GM18873 (cell line): ENCODE measurements at regions not wholly inside any gene's neighbourhood (a gene's known extent, or its start where the extent isn't known, plus 50 kb on each side); places are given as distances from the start of the nearest gene placed in this dataset.
"Not testable (repeated sequence)": the region's sequence is repeated elsewhere in the genome, so short reads cannot be mapped to it uniquely, and the experiment has no call there.

Experiments
- ATAC-seq: cut with Tn5 transposase; IDR thresholded peaks from one replicate; pipeline ENCODE4 v1.9.1; 2021; ENCODE audit warnings: mild to moderate bottlenecking, moderate library complexity, moderate number of reproducible peaks; ENCODE audit not compliant: unreplicated experiment, low FRiP score

- no peak for ATAC-seq
Observed at GRCh38 chr2:40043641-40044040, 264.6 kb upstream of the THUMPD2 start.

GRCh38 chr2:40043191-40043590, 264.1 kb upstream of the THUMPD2 start:
- ATAC-seq = no peak

GRCh38 chr2:40041422-40042382, 262.6 kb upstream of the THUMPD2 start:
- ATAC-seq = no peak

- no peak for ATAC-seq
Observed at GRCh38 chr2:40039549-40039948, 260.5 kb upstream of the THUMPD2 start.

- ATAC-seq = no peak
Observed at GRCh38 chr2:40038646-40039045, 259.6 kb upstream of the THUMPD2 start.

- ATAC-seq = no peak
Observed at GRCh38 chr2:40037303-40037702, 258.2 kb upstream of the THUMPD2 start.

- no peak for ATAC-seq
Observed at GRCh38 chr2:40036241-40036640, 257.2 kb upstream of the THUMPD2 start.

GRCh38 chr2:40034801-40035200, 255.7 kb upstream of the THUMPD2 start:
- ATAC-seq = no peak

- no peak for ATAC-seq
Observed at GRCh38 chr2:40034198-40034597, 255.1 kb upstream of the THUMPD2 start.

GRCh38 chr2:40033781-40034180, 254.7 kb upstream of the THUMPD2 start:
- no peak for ATAC-seq

GRCh38 chr2:40032650-40033319, 253.7 kb upstream of the THUMPD2 start:
- ATAC-seq = no peak

- ATAC-seq = no peak
Observed at GRCh38 chr2:40030456-40030975, 251.5 kb upstream of the THUMPD2 start.

- ATAC-seq = no peak
Observed at GRCh38 chr2:40028792-40029488, 249.9 kb upstream of the THUMPD2 start.

- ATAC-seq = no peak
Observed at GRCh38 chr2:40027968-40028367, 248.9 kb upstream of the THUMPD2 start.

GRCh38 chr2:40025276-40025675, 246.2 kb upstream of the THUMPD2 start:
- not testable (repeated sequence) for ATAC-seq

- ATAC-seq = no peak
Observed at GRCh38 chr2:40020997-40021396, 241.9 kb upstream of the THUMPD2 start.

- ATAC-seq = no peak
Observed at GRCh38 chr2:40016151-40016885, 237.3 kb upstream of the THUMPD2 start.

- ATAC-seq = not testable (repeated sequence)
Observed at GRCh38 chr2:40013962-40014361, 234.9 kb upstream of the THUMPD2 start.

- ATAC-seq = no peak
Observed at GRCh38 chr2:40004336-40004735, 225.3 kb upstream of the THUMPD2 start.

GRCh38 chr2:40002339-40002738, 223.3 kb upstream of the THUMPD2 start:
- ATAC-seq = no peak
